Stimulated activated naive CD8-positive, alpha-beta T cell treated with anti-CD3 and anti-CD28 coated beads, Interleukin-15, Interleukin-2, amounts not matched to agents 100 U/mL and 50 U/mL, for 24 hours (primary cell): ENCODE measurements at regions not wholly inside any gene's neighbourhood (a gene's known extent, or its start where the extent isn't known, plus 50 kb on each side); places are given as distances from the start of the nearest gene placed in this dataset.
A peak's percentile ranks its signal among the peaks of the same experiment; 100 is the strongest.
"Not testable (repeated sequence)": the region's sequence is repeated elsewhere in the genome, so short reads cannot be mapped to it uniquely, and the experiment has no call there.

Experiments
- ATAC-seq: fragments of 150-1000 bp; cut with Tn5 transposase; one replicate; pipeline ENCODE4 v1.10.0; 2021
- DNase-seq: peaks from one replicate; pipeline ENCODE4 v3.0.0; 2021

DNA sequence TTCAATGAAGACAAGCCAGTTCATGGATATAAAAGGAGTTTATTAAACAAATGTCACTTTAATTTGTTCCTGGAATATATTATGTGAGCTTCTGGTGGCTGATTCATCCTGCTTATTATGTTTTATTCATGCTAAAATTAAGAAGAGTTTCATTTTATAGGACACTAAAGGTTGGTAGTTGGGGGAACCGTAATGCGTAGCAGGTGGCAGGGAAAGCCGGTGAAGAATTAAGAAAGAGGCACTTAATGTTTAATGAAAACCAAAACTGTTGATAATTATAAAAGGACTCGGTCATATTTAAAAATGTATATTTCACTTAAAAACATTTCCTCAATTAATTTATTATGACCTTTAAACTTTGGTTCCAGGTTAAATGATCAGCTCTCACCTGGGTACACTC lies 94.3 kb downstream of the XKR3 start:
- not testable (repeated sequence) for ATAC-seq, DNase-seq

DNA sequence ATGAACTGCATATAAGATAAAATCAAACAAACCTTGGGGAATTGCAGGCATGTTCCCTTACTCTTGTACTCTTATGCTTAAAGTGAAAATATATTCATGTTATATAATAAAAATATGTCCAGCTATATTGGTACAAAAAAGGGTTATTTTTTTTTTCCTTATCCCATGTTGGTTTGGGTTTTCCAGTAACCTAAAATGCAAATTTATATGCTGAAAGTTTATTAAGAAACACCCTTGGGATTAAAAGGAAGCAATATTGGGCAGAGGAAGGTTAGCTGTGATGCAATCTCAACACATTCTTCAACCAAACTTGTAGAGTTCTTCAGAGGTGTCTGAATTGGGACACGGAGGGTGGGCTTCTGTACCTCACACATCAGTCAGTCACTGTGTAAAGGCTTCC lies 97.7 kb downstream of the XKR3 start:
- not testable (repeated sequence) for ATAC-seq, DNase-seq

DNA sequence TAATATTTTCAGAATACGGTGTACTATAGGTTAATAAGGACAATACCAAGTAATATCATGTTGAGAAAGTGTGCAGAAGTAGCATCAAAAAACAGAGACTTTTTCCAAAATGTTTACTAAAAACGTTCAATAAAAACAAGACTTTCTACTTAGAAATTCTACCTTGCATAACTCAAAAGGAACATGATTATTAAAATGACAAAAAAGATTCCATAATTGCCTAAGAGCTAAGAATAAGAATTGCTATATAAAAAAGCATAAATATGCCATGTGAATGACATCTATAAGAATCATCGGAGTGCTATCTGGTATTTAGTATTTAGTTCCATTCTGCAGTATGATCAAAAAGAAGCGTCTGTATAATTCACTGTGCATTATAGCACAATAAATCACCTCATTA lies 102.0 kb downstream of the XKR3 start:
- DNase-seq, result not testable (repeated sequence)

DNA sequence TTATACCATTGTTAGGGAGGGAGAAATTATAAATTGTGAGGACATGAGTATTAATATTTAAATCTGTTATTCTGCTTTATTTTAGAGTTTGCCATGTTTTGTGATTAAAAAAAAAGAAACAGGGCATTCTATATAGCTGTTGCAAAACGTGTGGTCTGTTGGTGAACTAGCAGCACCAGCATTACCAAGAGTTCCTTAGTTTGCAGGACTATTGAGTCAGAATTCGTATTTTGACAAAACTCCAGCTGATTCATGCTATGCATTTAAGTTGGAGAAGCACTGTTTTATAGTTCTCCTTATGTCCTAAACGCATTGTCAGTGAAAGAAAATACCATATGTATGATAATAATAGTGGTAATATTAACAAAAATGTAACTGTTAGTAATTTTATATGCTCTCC lies 102.6 kb downstream of the XKR3 start:
- ATAC-seq, DNase-seq: not testable (repeated sequence)

More for the DNA sequence above, 102.0 kb downstream of the XKR3 start:
- ATAC-seq, result not testable (repeated sequence)

DNA sequence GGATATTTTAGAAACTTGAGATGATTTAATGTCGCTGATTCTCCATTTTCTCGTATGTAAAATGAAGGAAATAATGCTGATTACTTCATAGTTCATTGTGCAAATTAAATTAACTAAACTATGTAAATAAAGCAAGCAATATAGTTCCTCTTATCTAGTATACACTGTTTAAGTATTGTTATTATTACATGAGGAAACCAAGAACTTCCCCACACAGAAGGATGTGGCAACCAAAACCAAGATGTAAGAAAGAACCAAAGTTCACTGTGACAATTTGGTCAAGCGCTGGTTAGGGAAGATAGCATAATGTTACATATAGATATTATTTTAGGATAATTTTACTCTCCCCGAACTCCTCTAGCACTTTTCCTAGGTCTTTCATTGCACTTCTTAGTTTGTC lies 103.2 kb downstream of the XKR3 start:
- no peak for DNase-seq
- ATAC-seq, result no peak

DNA sequence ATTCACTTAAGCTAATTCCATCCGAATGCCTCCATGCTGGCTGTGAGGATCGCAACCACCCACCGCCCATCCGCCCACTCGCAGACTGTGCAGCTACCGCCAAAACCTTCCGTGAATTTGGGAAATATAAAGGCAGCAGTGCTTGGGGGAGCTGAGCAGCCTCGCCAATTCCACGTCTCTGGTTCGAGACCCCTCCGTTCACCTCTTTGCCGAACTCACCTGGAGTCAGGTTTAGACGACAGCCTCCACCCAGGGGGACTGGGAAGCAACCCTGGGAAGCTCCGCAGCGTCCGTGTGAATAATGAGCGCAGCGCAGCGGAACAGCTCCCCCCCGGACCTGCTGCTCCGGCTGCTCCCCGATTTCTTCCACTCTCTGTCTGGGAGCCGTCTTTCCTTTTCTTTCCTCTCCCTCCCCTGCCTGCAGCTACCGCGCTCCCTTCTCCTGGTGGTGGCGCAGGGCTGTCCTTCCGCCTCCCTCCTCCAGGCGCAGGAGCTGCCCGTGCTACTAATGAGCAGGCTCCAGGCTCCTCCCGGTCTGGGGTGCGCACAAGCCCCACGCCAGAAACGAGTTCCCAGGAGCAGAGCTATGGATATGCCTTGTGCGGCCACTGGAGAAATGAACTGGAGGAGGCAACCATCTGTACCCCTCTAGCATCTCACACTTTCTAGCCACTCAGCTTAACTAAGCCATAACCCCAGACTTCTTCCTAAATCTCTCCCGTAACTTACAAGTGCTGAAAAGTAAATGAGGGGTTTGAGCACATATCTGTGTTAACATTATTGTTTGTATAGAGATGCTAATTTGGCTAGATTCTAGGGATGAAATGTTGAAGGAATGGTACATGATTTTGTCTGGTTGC lies 107.3 kb downstream of the XKR3 start:
- ATAC-seq (no peak), DNase-seq (no peak)

DNA sequence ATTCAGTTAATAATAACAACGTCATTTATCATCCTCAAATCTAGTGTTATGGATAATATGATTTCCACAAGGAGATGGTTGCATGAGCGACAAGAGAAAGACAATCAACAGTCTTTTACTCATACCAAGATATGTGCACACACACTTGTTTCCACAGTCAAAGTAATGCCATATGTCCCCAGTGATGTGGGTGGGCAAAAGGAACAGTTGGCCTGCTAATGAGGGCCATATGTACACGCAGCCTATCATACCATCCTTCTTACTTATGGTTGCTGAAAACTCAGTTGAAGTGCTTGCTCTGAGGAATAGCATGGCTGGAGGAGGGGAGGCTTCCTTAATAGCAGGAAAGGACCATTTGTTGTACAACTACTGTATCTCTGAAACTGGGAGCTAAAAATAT lies 110.6 kb downstream of the XKR3 start:
- DNase-seq, ATAC-seq: not testable (repeated sequence)

DNA sequence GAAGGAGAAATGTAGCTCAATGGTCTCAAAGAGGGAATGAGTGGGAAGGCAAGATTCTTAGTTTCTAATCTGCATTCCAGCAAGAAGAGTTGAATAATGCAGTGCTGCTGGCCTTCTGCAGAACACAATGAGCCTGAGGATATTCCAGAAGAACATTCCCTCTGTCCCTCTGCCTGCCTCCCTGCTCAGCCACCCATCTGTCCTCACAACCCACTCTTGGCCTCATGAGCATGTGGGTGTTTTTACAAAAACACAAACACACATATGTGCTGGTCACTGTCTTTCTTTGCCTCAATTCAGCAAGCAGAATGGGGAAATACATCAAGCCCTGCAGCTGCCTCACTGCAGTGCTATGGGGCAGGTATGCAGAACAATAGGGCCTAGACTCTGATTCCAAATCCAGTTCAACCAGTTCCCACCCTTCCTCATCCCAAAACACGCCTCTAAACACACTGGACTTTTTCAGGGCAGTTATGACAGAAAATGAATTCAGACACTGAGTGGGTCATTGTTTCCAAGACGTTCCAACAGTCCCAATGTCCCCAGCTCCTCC lies 109.8 kb upstream of the CCT8L2 start:
- DNase-seq, ATAC-seq: not testable (repeated sequence)

DNA sequence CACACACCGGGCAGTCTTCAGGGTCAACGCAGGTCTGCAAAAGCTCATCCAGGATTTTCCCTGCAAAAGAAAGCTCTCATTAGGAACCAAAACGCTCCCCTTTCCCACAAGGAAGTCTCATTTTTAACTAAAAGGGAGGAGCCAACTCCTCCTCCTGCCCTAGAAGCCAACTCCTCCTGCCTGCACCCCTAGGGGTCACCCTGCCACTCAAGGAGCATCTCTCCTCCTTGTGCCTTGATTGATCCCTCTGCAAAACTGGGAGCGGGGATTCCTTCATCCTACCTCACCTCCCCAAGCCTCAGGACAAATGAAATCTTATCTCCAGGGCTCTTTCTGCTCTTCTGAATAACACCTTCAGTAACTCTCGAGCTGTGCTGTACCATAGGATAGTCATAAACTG lies 107.8 kb upstream of the CCT8L2 start:
- not testable (repeated sequence) for ATAC-seq, DNase-seq

DNA sequence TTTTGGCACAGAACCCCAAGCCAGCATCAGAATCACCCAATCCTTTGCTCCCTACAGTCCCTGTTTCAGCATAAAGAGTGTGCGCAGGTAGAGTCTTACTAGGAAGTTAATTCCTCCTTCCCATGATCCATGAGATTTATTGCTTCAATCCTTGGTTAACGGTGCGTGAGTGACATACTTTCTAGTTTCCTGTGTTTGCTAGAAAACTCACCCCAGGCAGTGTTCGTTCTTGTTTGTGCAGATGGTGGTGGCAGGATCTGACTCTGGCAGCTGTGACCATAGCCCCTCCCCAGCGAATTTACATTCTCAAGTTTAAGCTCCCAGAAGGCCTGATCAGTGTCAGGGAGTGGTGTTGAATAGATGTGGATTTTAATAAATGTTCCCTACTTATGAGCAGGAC lies 106.7 kb upstream of the CCT8L2 start:
- no peak for ATAC-seq
- DNase-seq, result no peak

DNA sequence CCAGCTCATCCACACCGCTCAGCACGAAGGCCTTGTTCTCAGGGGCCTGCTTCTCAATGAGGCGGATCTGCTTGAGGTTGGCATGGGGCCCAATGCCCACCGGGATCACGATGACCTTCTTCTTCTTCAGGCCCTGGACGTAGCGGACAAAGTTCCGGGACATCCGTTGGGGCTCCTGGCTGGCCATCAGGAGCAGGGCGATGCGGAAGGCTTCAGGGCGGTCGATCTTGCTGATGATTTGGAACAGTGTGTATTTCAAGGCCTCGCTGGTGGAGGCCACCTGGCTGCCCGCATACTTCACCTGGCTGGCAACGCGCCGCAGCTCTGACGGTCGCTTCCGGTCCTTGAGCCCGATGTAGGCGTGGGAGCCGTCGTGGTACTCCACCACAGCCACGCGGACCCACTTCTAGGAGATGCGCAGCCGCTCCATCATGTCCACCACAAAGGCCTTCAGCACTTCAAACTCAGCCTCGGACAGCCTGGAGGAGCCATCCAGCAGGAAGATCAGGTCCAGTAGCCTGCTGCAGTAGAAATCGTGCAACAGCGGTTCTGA lies 105.0 kb upstream of the CCT8L2 start:
- ATAC-seq, DNase-seq: not testable (repeated sequence)

DNA sequence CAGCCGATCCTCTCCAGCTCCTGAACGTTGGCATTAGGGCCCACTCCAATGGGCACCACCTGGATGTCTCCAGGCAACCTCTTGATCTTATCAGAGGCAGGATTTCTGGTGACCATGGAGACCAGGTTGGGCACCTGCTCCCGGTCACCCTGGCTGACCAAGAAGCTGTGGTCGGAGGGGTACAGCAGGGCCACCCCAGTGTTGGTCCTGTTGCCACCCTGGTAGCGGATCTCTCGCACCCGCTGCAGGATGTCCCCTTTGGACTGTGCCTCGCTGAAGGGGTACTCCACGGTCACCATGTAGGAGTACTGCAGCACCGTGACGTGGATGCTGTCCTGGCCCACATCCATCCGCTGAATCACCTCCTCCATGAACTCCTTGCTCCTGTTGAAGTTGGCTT lies 104.3 kb upstream of the CCT8L2 start:
- ATAC-seq, result peak; percentile 9
- not testable (repeated sequence) for DNase-seq

DNA sequence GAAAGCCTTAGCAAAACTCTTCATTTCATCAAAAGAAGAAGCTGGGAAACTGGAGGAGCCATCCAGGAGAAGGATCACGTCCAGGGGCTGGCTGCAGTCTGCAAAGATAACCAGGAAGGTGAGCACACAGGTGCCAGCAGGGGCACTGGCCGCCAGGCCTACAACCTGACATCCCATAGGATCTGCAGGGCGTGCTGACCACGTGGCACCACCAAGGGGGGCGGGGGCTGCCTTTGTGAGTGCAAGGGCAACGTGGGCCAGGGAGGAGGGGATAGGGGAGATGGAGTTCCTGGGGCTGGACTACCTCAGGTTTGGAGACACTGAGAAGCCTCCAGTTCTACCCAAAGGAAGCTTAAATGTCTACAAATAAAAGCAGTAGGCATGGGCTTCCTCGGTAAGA lies 102.7 kb upstream of the CCT8L2 start:
- no peak for DNase-seq

DNA sequence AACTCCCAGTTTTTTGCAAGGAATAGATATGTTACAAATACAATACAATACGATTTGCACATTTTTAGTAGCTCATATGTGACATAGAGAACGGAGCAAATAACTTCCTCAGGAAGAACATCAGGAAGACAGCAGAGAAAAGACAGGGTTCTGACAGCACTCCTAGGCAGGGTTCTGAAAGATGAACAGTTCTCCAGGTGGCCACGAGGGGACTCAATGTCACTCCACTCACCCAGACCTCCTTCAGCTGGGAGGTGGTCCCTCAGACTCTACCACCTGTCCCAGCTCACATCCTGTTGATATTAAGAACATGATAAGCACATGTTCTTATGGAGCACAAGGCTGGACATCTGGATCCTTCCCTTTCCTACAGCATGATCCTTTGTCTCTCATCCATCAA lies 101.1 kb upstream of the CCT8L2 start:
- DNase-seq, ATAC-seq: not testable (repeated sequence)

More for the DNA sequence above, 102.7 kb upstream of the CCT8L2 start:
- no peak for ATAC-seq

DNA sequence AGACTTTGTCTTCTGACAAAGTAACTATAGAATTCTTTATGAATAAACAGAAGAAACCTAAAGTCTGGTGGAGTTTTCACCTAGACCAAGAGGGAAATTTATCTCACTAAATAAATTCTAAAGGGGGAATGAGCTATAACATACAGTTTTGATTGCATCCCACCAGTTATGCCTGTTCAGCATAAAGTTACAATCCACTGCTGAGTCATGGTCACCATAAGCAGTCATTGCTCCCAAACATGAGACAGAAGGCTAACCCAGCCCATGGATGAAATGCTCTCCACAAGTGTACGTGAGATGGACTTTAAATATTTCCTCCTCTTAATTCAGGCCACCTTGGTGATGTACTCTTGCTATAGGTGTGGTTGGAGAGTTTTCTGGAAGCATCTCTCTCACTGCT lies 96.7 kb upstream of the CCT8L2 start:
- not testable (repeated sequence) for DNase-seq, ATAC-seq

DNA sequence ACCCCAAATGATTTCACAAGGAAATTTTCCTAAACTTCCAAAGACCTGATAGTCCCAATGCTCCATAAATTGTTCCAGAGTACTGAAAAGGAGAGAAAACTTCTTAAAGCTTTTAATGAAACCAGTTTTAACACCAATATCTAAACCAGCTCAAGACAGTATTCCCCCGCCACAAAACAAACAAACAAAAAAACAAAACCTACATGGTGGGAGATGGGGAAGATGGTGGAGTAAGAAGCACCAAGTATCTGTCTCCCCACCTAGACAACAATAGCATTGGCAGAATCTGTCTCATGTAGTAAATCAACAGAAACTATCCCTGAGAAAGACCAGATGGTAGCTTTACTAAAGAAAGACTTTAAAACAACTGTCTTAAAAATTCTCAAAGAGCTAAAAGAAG lies 88.7 kb upstream of the CCT8L2 start:
- not testable (repeated sequence) for DNase-seq, ATAC-seq

DNA sequence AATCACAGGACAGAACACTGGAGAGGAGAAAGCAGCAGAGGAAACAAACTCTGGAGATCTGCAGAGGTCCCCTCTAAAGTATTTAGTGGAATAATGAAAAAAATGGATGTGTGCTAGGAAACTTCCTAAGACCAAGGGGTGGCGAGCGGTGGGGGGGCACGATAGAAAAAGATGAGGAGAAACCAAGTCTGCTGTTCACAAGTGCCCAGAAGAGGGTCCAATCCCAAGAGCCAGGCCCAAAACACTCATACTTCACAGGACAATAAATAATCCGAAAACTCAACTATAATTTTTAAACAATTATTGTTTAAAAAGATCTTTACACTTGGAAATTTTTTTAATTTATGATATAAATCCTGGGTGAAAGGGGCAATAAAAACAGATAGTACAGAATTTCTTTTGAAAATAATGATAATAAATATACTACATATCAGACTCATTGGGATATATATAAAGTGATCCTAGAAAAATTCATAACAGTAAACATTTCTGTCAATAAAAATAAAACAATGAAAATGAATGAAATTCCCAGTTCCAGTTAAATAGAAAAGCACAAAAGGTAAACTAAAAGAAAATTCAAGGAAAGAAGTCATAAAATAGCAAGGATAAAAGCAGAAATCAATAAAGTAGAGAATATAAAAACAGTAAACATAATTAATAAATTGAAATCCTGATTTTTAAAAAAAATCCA lies 87.7 kb upstream of the CCT8L2 start:
- not testable (repeated sequence) for ATAC-seq, DNase-seq

DNA sequence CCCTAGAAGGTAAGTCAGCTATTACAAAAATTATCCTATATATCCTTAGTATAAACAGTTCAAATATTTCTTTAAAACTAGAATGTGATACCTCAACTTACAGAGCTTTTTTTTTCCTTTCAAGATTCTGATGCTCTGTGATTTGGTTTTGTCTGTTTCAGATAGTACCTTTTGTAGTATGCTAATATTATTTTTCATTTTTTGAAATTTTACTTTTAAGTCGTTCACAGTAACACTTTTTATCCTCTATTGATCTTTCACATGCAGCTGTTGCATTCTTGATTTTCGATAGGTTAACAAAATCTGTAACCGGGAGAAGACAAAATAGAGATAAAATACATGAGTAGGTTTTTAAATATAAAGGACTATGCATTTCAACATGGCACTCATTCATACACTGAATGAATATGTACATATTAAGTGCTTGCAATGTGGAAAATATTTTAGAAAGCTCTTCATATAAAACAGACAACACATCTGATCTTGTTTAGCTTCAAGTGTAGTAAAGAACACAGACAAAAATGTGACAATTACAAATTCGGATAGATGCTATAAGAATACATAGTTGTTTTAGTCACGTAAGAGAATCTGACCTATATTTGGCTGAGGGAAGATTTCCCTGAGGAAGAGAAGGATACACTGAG lies 86.7 kb upstream of the CCT8L2 start:
- not testable (repeated sequence) for DNase-seq, ATAC-seq

DNA sequence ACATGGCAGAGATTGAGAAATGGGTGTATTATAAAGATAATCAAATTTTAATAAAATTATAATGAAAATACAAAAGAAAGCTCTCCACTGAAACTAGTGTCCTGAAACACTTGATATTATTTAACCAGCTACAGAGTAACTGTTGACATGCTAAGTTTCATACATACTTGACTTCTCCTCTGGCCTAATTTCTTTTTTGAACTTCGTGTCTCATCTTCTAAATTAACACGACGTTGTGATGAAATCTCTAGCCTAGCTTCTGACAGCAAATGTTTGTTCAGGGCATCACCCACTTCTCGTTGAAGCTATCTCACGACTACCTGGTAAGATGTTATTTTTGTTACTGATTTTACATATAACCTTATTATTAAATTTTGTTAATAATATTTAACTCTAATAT lies 80.8 kb upstream of the CCT8L2 start:
- ATAC-seq, result not testable (repeated sequence)

DNA sequence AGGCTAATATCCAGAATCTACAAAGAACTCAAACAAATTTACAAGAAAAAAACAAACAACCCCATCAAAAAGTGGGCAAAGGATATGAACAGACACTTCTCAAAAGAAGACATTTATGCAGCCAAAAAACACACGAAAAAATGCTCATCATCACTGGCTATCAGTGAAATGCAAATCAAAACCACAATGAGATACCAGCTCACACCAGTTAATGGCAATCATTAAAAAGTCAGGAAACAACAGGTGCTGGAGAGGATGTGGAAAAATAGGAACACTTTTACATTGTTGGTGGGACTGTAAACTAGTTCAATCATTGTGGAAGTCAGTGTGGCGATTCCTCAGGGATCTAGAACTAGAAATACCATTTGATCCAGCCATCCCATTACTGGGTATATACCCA lies 73.0 kb upstream of the CCT8L2 start:
- ATAC-seq, DNase-seq: not testable (repeated sequence)

More for the DNA sequence above, 80.8 kb upstream of the CCT8L2 start:
- not testable (repeated sequence) for DNase-seq

DNA sequence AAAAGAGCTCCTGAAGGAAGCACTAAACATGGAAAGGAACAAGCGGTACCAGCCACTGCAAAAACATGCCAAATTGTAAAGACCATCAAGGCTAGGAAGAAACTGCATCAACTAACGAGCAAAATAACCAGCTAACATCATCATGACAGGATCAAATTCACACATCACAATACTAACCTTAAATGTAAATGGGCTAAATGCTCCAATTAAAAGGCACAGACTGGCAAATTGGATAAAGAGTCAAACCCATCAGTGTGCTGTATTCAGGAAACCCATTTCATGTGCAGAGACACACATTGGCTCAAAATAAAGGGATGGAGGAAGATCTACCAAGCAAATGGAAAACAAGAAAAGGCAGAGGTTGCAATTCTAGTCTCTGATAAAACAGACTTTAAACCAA lies 69.7 kb upstream of the CCT8L2 start:
- ATAC-seq, DNase-seq: not testable (repeated sequence)

DNA sequence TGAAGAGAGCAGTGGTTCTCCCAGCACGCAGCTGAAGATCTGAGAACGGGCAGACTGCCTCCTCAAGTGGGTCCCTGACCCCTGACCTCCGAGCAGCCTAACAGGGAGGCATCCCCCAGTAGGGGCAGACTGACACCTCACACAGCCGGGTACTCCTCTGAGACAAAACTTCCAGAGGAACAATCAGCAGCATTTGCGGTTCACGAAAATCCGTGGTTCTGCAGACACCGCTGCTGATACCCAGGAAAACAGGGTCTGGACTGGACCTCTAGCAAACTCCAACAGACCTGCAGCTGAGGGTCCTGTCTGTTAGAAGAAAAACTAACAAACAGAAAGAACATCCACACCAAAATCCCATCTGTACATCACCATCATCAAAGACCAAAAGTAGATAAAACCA lies 68.4 kb upstream of the CCT8L2 start:
- ATAC-seq, DNase-seq: not testable (repeated sequence)
